BJ (cell line): ENCODE measurements at regions not wholly inside any gene's neighbourhood (a gene's known extent, or its start where the extent isn't known, plus 50 kb on each side); places are given as distances from the start of the nearest gene placed in this dataset.

Experiments used
- CTCF ChIA-PET: fragments of 350-600 bp; formaldehyde crosslinking; extraction: SDS; loops from one replicate; lab custom pipeline; 2021; ENCODE audit warnings: antibody characterized with exemption, inconsistent platforms; lab: Yijun Ruan, JAX
- POLR2A ChIA-PET: fragments of 300-600 bp; sonication (Branson Sonifier 250); formaldehyde crosslinking; extraction: SDS; loops from one replicate; lab custom pipeline; 2021; ENCODE audit warnings: antibody characterized with exemption; lab: Charles Lee
- DNase-seq: peaks from one replicate; pipeline ENCODE4 v3.0.0-alpha.2; 2011; ENCODE audit warnings: low read depth
- H3K27me3 ChIP-seq: 2 replicates; pipeline ENCODE4 v1.6.0; 2011; ENCODE audit warnings: low read length; ENCODE audit not compliant: control insufficient read depth, insufficient read depth
- H3K36me3 ChIP-seq: 2 replicates; pipeline ENCODE4 v1.5.1; 2011; ENCODE audit warnings: low read length; ENCODE audit not compliant: control insufficient read depth, insufficient read depth
- H3K4me3 ChIP-seq: 2 replicates; pipeline ENCODE4 v1.5.1; 2011; ENCODE audit warnings: low read depth, mild to moderate bottlenecking, control low read depth, low read length
- TF ChIP-seq, protein P1 (sequence below): IDR thresholded peaks from 2 replicates; pipeline ENCODE4 v1.5.1; 2011; ENCODE audit warnings: low read depth, mild to moderate bottlenecking, control low read depth, inconsistent platforms, low read length, moderate library complexity; ENCODE audit not compliant: insufficient read depth

DNA sequence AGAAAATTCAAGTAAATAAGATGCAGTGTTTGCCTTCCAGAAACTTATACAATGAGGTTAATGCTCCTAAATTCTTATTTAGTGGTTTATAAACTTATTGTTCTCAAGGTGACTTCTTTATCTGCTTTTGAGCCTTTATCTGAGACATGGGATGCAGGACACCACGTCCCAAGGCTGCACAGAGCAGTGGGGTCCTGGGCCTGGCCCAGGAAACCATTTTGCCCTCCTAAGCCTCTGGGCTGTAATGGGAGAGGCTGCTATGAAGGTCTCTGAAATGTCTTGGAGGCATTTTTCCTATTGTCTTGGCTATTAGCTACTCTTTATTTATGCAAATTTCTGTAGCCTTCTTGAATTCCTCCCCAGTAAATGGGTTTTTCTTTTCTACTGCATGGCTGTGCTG lies 652.6 kb upstream of the SETBP1 start:
- DNase-seq = no peak
- H3K36me3 ChIP-seq = no peaks in the 10 kb centered on the region
- CTCF ChIA-PET = interaction anchor here (0.6 kb wide), 1 partner anchor 9 kb away, joined by 3 read pairs; no protein-coding TSS in a partner anchor
- TF ChIP-seq, protein P1, sequence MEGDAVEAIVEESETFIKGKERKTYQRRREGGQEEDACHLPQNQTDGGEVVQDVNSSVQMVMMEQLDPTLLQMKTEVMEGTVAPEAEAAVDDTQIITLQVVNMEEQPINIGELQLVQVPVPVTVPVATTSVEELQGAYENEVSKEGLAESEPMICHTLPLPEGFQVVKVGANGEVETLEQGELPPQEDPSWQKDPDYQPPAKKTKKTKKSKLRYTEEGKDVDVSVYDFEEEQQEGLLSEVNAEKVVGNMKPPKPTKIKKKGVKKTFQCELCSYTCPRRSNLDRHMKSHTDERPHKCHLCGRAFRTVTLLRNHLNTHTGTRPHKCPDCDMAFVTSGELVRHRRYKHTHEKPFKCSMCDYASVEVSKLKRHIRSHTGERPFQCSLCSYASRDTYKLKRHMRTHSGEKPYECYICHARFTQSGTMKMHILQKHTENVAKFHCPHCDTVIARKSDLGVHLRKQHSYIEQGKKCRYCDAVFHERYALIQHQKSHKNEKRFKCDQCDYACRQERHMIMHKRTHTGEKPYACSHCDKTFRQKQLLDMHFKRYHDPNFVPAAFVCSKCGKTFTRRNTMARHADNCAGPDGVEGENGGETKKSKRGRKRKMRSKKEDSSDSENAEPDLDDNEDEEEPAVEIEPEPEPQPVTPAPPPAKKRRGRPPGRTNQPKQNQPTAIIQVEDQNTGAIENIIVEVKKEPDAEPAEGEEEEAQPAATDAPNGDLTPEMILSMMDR = no peak
- no peak overlapping the region for H3K4me3 ChIP-seq
- POLR2A ChIA-PET = no interaction called here
- H3K27me3 ChIP-seq = no peaks in the 10 kb centered on the region

DNA sequence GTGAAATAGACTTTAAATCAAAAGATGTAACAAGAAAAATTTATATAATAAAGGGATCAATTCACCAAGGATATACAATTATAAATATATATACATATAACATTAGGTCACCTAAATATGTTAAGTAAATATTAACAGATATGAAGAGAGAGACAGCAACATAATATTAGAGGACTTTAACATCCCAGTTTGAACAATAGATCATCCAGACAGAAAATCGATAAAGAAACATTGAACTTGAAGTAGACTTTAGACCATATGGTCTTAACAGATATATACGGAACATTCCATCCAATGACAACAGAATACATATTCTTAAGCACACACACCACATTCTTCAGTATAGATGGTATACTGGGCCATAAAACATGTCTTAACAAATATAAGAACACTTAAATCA lies 649.6 kb upstream of the SETBP1 start:
- H3K36me3 ChIP-seq = no peaks in the 10 kb centered on the region
- CTCF ChIA-PET = no interaction called here
- no peak for DNase-seq
- no peak overlapping the region for H3K4me3 ChIP-seq
- H3K27me3 ChIP-seq = no peaks in the 10 kb centered on the region
- POLR2A ChIA-PET = no interaction called here
- TF ChIP-seq, protein P1 = no peak

DNA sequence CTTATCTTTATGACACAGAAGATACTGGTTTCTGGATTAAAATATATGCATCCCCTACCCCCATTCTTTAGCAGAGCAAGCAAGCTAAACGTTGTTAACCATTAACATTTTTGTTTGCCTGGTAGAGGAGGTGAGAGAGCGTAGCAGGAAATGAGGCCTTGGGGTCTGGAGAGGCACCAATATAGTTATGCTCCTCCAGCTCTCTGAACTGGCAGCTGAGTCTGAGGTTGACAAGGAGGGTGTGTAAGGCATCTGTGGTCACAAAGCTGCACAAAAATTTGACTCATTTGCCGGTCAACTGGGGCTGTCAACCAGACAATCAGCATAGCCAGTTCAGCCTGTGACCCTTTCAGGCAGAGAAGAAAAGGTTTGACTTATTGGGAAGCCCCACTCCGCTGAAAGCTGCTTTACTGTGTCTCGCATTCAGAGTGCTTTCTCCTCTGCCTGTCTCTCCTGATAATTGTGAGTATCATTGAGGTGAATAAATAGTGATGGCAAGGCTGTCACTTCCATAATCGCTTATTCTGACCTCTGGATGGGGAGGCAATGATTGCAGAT lies 647.5 kb upstream of the SETBP1 start:
- no peak overlapping the region for H3K4me3 ChIP-seq
- H3K36me3 ChIP-seq = no peaks in the 10 kb centered on the region
- TF ChIP-seq, protein P1 = no peak
- no peak for DNase-seq
- POLR2A ChIA-PET = no interaction called here
- CTCF ChIA-PET = interaction anchor here (0.6 kb wide), 1 partner anchor 21 kb away, joined by 3 read pairs; no protein-coding TSS in a partner anchor
- no peaks in the 10 kb centered on the region for H3K27me3 ChIP-seq

DNA sequence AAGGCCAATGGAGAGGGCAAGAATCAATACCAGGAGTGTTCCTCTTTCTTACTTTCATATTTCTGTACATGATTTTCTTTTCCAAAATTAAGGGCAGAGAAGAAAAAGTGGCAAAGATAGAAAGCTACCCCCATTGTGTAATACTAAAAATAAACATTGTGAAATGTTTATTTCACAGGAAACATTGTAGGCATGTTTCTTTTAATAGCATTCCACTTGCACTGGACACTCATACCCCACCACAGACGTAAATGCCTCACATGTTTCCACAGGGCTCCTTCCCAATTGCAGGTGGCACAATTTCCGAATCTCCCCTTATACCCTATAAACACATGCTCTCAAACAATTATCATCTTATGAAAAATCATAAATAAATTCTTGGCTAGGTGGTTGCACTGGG lies 645.1 kb upstream of the SETBP1 start:
- no peaks in the 10 kb centered on the region for H3K36me3 ChIP-seq
- TF ChIP-seq, protein P1 = no peak
- peak; percentile 9 for DNase-seq
- CTCF ChIA-PET = interaction anchor here (0.9 kb wide), 1 partner anchor 374 kb away, joined by 3 read pairs; no protein-coding TSS in a partner anchor
- POLR2A ChIA-PET = no interaction called here
- H3K4me3 ChIP-seq = no peak overlapping the region
- no peaks in the 10 kb centered on the region for H3K27me3 ChIP-seq

DNA sequence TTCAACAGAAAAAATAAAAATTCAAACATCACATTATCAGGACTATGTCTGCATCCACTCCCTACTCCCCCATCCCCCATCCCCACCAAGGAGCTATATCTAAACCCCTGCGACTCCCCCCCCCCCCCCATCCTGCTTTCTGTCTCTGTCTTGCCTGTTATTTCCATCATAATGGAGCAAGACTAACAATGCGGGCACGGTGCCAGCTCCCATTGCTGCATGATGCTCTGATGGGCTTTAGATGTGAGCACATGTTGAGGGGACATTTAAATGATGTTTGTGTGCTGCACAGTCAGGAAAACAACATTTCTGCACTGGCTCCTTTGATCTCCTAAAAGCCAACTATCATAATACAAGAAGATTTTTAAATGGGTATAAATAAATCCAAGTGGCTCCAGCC lies 644.2 kb upstream of the SETBP1 start:
- H3K36me3 ChIP-seq = no peaks in the 10 kb centered on the region
- no peaks in the 10 kb centered on the region for H3K27me3 ChIP-seq
- TF ChIP-seq, protein P1 = no peak
- DNase-seq = no peak
- POLR2A ChIA-PET = no interaction called here
- CTCF ChIA-PET = interaction anchor here (1.7 kb wide), 1 partner anchor 8 kb away, joined by 3 read pairs; no protein-coding TSS in a partner anchor
- H3K4me3 ChIP-seq = no peak overlapping the region
